ENCODE measurements at regions not wholly inside any gene's neighbourhood (a gene's known extent, or its start where the extent isn't known, plus 50 kb on each side); places are given as distances from the start of the nearest gene placed in this dataset.

- peaks cover 0 to 2% of the 10 kb centered on the region in 2 donors for H3K9me3 Mint-ChIP-seq
Measured at GRCh38 chr14:54226558-54226957, 170.2 kb upstream of the CDKN3 start.

GRCh38 chr14:54229136-54229535, 167.7 kb upstream of the CDKN3 start:
- Mint-ChIP-seq H3K4me3 (no peak overlapping the region), H3K36me3 (peaks cover 7% of the 10 kb centered on the region), H3K27ac (no peak overlapping the region), H3K27me3 (ENCODE audit: low read depth in 2 of 2) (peaks cover 3 to 19% of the 10 kb centered on the region in 2 donors), H3K9me3 (no peaks in the 10 kb centered on the region), H3K4me1 (no peaks in the 10 kb centered on the region)
- no peak for TF ChIP-seq CTCF (IDR thresholded peaks at IDR 0.05)
- Histone ChIP-seq H3K27ac (ENCODE audit: low read length) (no peak overlapping the region), H3K9me3 (ENCODE audit: control insufficient read depth, insufficient read depth, low read length) (no peaks in the 10 kb centered on the region), H3K4me1 (ENCODE audit: control insufficient read depth, insufficient read depth, low read length) (no peaks in the 10 kb centered on the region), H3K36me3 (ENCODE audit: control insufficient read depth, insufficient read depth, low read length) (no peaks in the 10 kb centered on the region), H3K27me3 (ENCODE audit: control insufficient read depth, insufficient read depth, low read length) (no peaks in the 10 kb centered on the region), H3K4me3 (ENCODE audit: low read length) (no peak overlapping the region)
- DNase-seq (no peak), ATAC-seq (no peak)
- intact Hi-C loops (cut with micrococcal nuclease): no loop called here
- WGBS (ENCODE audit: insufficient coverage): no CpG with 5 or more reads among the region's 1 CpG

More at GRCh38 chr14:54226558-54226957, 170.2 kb upstream of the CDKN3 start:
- no peaks in the 10 kb centered on the region for H3K4me1 Mint-ChIP-seq
- H3K4me3 Mint-ChIP-seq: no peak overlapping the region
- intact Hi-C loops (cut with micrococcal nuclease): no loop called here
- Histone ChIP-seq H3K4me3 (ENCODE audit: low read length) (no peak overlapping the region), H3K36me3 (ENCODE audit: control insufficient read depth, insufficient read depth, low read length) (no peaks in the 10 kb centered on the region), H3K27ac (ENCODE audit: low read length) (no peak overlapping the region), H3K4me1 (ENCODE audit: control insufficient read depth, insufficient read depth, low read length) (no peaks in the 10 kb centered on the region), H3K9me3 (ENCODE audit: control insufficient read depth, insufficient read depth, low read length) (no peaks in the 10 kb centered on the region), H3K27me3 (ENCODE audit: control insufficient read depth, insufficient read depth, low read length) (peaks cover 2% of the 10 kb centered on the region)
- peaks cover 19 to 41% of the 10 kb centered on the region in 2 donors for H3K27me3 Mint-ChIP-seq (ENCODE audit: low read depth in 2 of 2)
- 100% methylated on average over 1 of the region's 2 CpGs for WGBS (ENCODE audit: insufficient coverage)
- ATAC-seq: no peak
- DNase-seq: no peak
- no peak for TF ChIP-seq CTCF (IDR thresholded peaks at IDR 0.05)
- H3K36me3 Mint-ChIP-seq: no peaks in the 10 kb centered on the region
- H3K27ac Mint-ChIP-seq: no peak overlapping the region

- Mint-ChIP-seq H3K36me3 (peaks cover 7% of the 10 kb centered on the region), H3K27me3 (ENCODE audit: low read depth in 2 of 2) (peaks cover 0 to 4% of the 10 kb centered on the region in 2 donors), H3K9me3 (peaks cover 0 to 2% of the 10 kb centered on the region in 2 donors), H3K4me3 (no peak overlapping the region), H3K4me1 (no peaks in the 10 kb centered on the region), H3K27ac (no peak overlapping the region)
- Histone ChIP-seq H3K27me3 (ENCODE audit: control insufficient read depth, insufficient read depth, low read length) (no peaks in the 10 kb centered on the region), H3K9me3 (ENCODE audit: control insufficient read depth, insufficient read depth, low read length) (no peaks in the 10 kb centered on the region), H3K4me3 (ENCODE audit: low read length) (no peak overlapping the region), H3K27ac (ENCODE audit: low read length) (no peak overlapping the region), H3K4me1 (ENCODE audit: control insufficient read depth, insufficient read depth, low read length) (no peaks in the 10 kb centered on the region), H3K36me3 (ENCODE audit: control insufficient read depth, insufficient read depth, low read length) (no peaks in the 10 kb centered on the region)
- WGBS (ENCODE audit: insufficient coverage): 77% methylated on average over 1 of the region's 1 CpG
- DNase-seq (no peak), ATAC-seq (no peak)
- intact Hi-C loops (cut with micrococcal nuclease): no loop called here
- TF ChIP-seq CTCF (IDR thresholded peaks at IDR 0.05): no peak
Measured at GRCh38 chr14:54230645-54231044, 166.2 kb upstream of the CDKN3 start.

- no peaks in the 10 kb centered on the region for H3K27me3 ChIP-seq (ENCODE audit: control insufficient read depth, insufficient read depth, low read length)
- no peak for TF ChIP-seq CTCF (IDR thresholded peaks at IDR 0.05)
- Mint-ChIP-seq H3K27ac (no peak overlapping the region), H3K36me3 (peaks cover 7% of the 10 kb centered on the region), H3K4me1 (no peaks in the 10 kb centered on the region), H3K4me3 (no peak overlapping the region), H3K27me3 (ENCODE audit: low read depth in 2 of 2) (no peaks in the 10 kb centered on the region), H3K9me3 (peaks cover 0 to 2% of the 10 kb centered on the region in 2 donors)
- intact Hi-C loops (cut with micrococcal nuclease): no loop called here
- no peaks in the 10 kb centered on the region for H3K9me3 ChIP-seq (ENCODE audit: control insufficient read depth, insufficient read depth, low read length)
- DNase-seq: no peak
- H3K4me1 ChIP-seq (ENCODE audit: control insufficient read depth, insufficient read depth, low read length): no peaks in the 10 kb centered on the region
- H3K36me3 ChIP-seq (ENCODE audit: control insufficient read depth, insufficient read depth, low read length): no peaks in the 10 kb centered on the region
- ATAC-seq: no peak
- H3K4me3 ChIP-seq (ENCODE audit: low read length): no peak overlapping the region
- H3K27ac ChIP-seq (ENCODE audit: low read length): no peak overlapping the region
Measured at GRCh38 chr14:54232735-54233134, 164.1 kb upstream of the CDKN3 start.
